Natural killer cell (primary cell): ENCODE measurements at regions not wholly inside any gene's neighbourhood (a gene's known extent, or its start where the extent isn't known, plus 50 kb on each side); places are given as distances from the start of the nearest gene placed in this dataset.

Experiments used
- ATAC-seq, 3 donors: fragments of 150-1000 bp in 2 of 3; fragments of 200-7000 bp in 1 of 3; cut with Tn5 transposase; 1 replicate in 1 of 3; 2 replicates in 2 of 3; pipeline ENCODE4 v1.10.0; 2021; ENCODE audit warnings: mild to moderate bottlenecking in 2 of 3, moderate library complexity in 2 of 3
- DNase-seq, 2 donors: peaks; one replicate each; pipeline versions ENCODE4 v3.0.0 to v3.0.0-alpha.2; 2013 to 2021; ENCODE audit warnings: mixed read lengths in 1 of 2
- H3K27ac ChIP-seq: one replicate; pipeline ENCODE4 v1.5.1; 2013; ENCODE audit warnings: mild to moderate bottlenecking, low read length
- H3K27me3 ChIP-seq: one replicate; pipeline ENCODE4 v1.6.1; 2013; ENCODE audit warnings: low read length; ENCODE audit not compliant: control insufficient read depth, insufficient read depth
- H3K36me3 ChIP-seq: one replicate; pipeline ENCODE4 v1.6.1; 2013; ENCODE audit warnings: low read length; ENCODE audit not compliant: control insufficient read depth, insufficient read depth
- H3K4me1 ChIP-seq: one replicate; pipeline ENCODE4 v1.6.1; 2013; ENCODE audit warnings: low read length; ENCODE audit not compliant: control insufficient read depth, insufficient read depth
- H3K4me3 ChIP-seq: one replicate; pipeline ENCODE4 v1.5.1; 2013; ENCODE audit warnings: low read length
- H3K9me3 ChIP-seq: one replicate; pipeline ENCODE4 v1.6.1; 2013; ENCODE audit warnings: low read length; ENCODE audit not compliant: control insufficient read depth, insufficient read depth
- H3K27ac Mint-ChIP-seq, 2 donors: one replicate each; pipeline ENCODE4 v1.8.0; 2022; ENCODE audit warnings: mild to moderate bottlenecking in 2 of 2, mixed read lengths in 2 of 2, moderate library complexity in 1 of 2
- H3K27me3 Mint-ChIP-seq, 2 donors: one replicate each; pipeline ENCODE4 v1.8.0; 2022; ENCODE audit warnings: low read depth in 2 of 2, mixed read lengths in 2 of 2
- H3K36me3 Mint-ChIP-seq: one replicate; pipeline ENCODE4 v1.8.0; 2022; ENCODE audit warnings: mixed read lengths
- H3K4me1 Mint-ChIP-seq, 2 donors: one replicate each; pipeline ENCODE4 v1.8.0; 2022; ENCODE audit warnings: mixed read lengths in 2 of 2
- H3K4me3 Mint-ChIP-seq: one replicate; pipeline ENCODE4 v1.8.0; 2022; ENCODE audit warnings: mild to moderate bottlenecking, moderate library complexity, mixed read lengths
- H3K9me3 Mint-ChIP-seq, 2 donors: one replicate each; pipeline ENCODE4 v1.8.0; 2022; ENCODE audit warnings: mixed read lengths in 2 of 2
- CTCF ChIP-seq: fragments of 200-600 bp; IDR thresholded peaks from one replicate; pipeline ENCODE4 v1.8.0; 2022; ENCODE audit warnings: antibody characterized with exemption
- WGBS: methylation state at CpG from one replicate; pipeline ENCODE4 v1.1.7; 2013; ENCODE audit warnings: missing lambda C conversion rate; ENCODE audit not compliant: insufficient coverage; 5-methylcytosine and 5-hydroxymethylcytosine counted together
- intact Hi-C: fragments of 100-400 bp; cut with micrococcal nuclease; formaldehyde crosslinking; loops from one replicate; pipeline ENCODE4 v1.14.2; 2022

DNA sequence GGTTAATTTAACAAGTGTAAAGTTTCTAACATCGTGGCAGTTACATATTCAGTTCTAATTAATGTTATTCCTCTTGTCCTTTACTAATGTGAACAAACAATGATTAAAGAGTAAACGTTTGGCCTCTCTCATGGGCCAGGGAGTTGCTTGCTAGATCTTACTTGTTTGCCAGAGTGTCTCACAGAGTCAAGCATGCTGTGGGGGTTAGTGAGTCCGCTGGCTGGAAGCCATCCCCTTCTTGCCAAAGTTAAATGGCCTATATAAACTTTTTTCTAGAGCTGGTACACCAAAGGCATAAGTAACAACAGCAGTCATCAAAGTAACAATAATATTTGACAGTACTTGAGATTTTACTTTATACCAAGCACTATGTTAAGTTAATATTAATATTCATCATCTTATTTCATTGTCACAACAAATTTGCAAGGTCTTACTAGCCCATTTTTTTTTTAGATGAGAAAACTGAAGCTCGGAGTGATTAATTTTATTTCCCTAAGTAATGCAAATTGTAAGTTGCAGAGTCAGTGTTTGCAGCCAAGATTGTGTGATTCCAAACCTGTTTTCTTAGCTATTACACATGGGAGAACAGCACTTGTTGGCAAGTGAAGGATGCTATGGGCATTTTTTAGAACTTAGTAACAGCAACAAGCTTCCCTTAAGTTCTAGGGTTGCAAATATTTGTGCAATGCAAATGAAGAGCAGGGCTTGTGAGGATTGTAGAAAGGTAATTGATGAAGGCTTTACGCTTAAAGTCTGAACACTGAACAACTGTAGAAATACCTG, 224.5 kb downstream of the RFPL4B start:
- H3K4me3 ChIP-seq, result no peak overlapping the region
- 95% methylated on average over 3 of the region's 5 CpGs for WGBS
- Mint-ChIP-seq H3K9me3 (peaks cover 0 to 3% of the 10 kb centered on the region in 2 donors), H3K4me3 (no peak overlapping the region), H3K4me1 (no peaks in the 10 kb centered on the region), H3K36me3 (no peaks in the 10 kb centered on the region), H3K27ac (no peak overlapping the region), H3K27me3 (no peaks in the 10 kb centered on the region)
- ATAC-seq (no peak), DNase-seq (no peak)
- no peaks in the 10 kb centered on the region for H3K27me3 ChIP-seq
- H3K4me1 ChIP-seq, result no peaks in the 10 kb centered on the region
- no peaks in the 10 kb centered on the region for H3K9me3 ChIP-seq
- intact Hi-C loops, result no loop called here
- H3K27ac ChIP-seq, result no peak overlapping the region
- H3K36me3 ChIP-seq, result no peaks in the 10 kb centered on the region
- TF ChIP-seq CTCF, result no peak

GRCh38 chr6:112574190-112574589, 227.1 kb downstream of the RFPL4B start:
- no peak for DNase-seq
- peaks cover 3% of the 10 kb centered on the region in 2 donors for H3K9me3 Mint-ChIP-seq
- H3K9me3 ChIP-seq, result no peaks in the 10 kb centered on the region
- H3K4me1 ChIP-seq, result no peaks in the 10 kb centered on the region
- no peak overlapping the region for H3K27ac Mint-ChIP-seq
- no peak overlapping the region for H3K4me3 ChIP-seq
- intact Hi-C loops, result no loop called here
- no peak overlapping the region for H3K4me3 Mint-ChIP-seq
- no peaks in the 10 kb centered on the region for H3K27me3 ChIP-seq
- no peak for TF ChIP-seq CTCF
- no peak overlapping the region for H3K27ac ChIP-seq
- H3K4me1 Mint-ChIP-seq, result no peaks in the 10 kb centered on the region
- WGBS, result 88% methylated on average over 3 of the region's 3 CpGs
- H3K36me3 Mint-ChIP-seq, result no peaks in the 10 kb centered on the region
- ATAC-seq, result no peak
- no peaks in the 10 kb centered on the region for H3K27me3 Mint-ChIP-seq
- no peaks in the 10 kb centered on the region for H3K36me3 ChIP-seq

DNA sequence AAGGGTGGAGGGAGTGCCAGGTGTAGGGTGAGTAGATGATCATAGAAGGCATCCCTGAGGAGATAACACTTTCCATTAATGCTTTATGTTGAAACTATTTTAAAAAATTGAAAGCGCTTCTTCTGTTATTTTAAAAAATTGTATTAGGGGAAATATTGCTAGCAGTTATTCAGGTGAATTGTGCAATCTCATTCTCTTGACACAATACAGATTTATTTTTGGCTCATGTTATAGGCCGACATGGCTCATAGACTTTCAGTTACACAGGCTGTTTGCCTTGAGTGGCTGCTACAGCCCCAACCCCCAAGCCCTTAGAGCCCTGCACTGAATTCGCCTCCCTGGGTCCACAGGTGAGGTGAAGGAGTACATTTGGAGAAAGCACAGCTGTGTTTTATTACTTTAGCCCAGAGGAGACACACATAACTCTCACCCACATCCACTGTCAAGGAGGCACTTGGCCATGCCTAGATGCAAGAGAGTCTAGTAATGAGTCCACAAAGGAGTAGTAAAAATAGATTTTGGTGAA, 228.2 kb downstream of the RFPL4B start:
- no peak overlapping the region for H3K4me3 Mint-ChIP-seq
- no peaks in the 10 kb centered on the region for H3K36me3 Mint-ChIP-seq
- Histone ChIP-seq H3K4me3 (no peak overlapping the region), H3K36me3 (no peaks in the 10 kb centered on the region), H3K27me3 (no peaks in the 10 kb centered on the region), H3K4me1 (no peaks in the 10 kb centered on the region), H3K9me3 (no peaks in the 10 kb centered on the region), H3K27ac (no peak overlapping the region)
- TF ChIP-seq CTCF, result no peak
- WGBS, result 51% methylated on average over 2 of the region's 3 CpGs
- no peak overlapping the region for H3K27ac Mint-ChIP-seq
- H3K9me3 Mint-ChIP-seq, result peaks cover 3% of the 10 kb centered on the region in 2 donors
- no peaks in the 10 kb centered on the region for H3K27me3 Mint-ChIP-seq
- ATAC-seq (no peak), DNase-seq (no peak)
- intact Hi-C loops, result no loop called here
- no peaks in the 10 kb centered on the region for H3K4me1 Mint-ChIP-seq

GRCh38 chr6:112576423-112576822, 229.3 kb downstream of the RFPL4B start:
- no peaks in the 10 kb centered on the region for H3K27me3 ChIP-seq
- Mint-ChIP-seq H3K27ac (no peak overlapping the region), H3K36me3 (no peaks in the 10 kb centered on the region), H3K27me3 (no peaks in the 10 kb centered on the region), H3K4me3 (no peak overlapping the region), H3K4me1 (no peaks in the 10 kb centered on the region), H3K9me3 (peaks cover 2 to 3% of the 10 kb centered on the region in 2 donors)
- H3K4me1 ChIP-seq, result no peaks in the 10 kb centered on the region
- no peaks in the 10 kb centered on the region for H3K36me3 ChIP-seq
- TF ChIP-seq CTCF, result no peak
- intact Hi-C loops, result no loop called here
- DNase-seq, result no peak
- no peak overlapping the region for H3K4me3 ChIP-seq
- H3K9me3 ChIP-seq, result no peaks in the 10 kb centered on the region
- ATAC-seq, result no peak
- H3K27ac ChIP-seq, result no peak overlapping the region
